ENCODE measurements at regions not wholly inside any gene's neighbourhood (a gene's known extent, or its start where the extent isn't known, plus 50 kb on each side); places are given as distances from the start of the nearest gene placed in this dataset.

GRCh38 chr14:60349663-60350365, 100.8 kb downstream of the PPM1A start:
- Mint-ChIP-seq H3K36me3 (no peaks in the 10 kb centered on the region), H3K27ac (no peak overlapping the region), H3K9me3 (no peaks in the 10 kb centered on the region)
- peak; percentile 28 to 58 for ATAC-seq
- DNase-seq (ENCODE audit: low spot score in 2 of 2), result peak in 1 of 2 donors; percentile 14

DNA sequence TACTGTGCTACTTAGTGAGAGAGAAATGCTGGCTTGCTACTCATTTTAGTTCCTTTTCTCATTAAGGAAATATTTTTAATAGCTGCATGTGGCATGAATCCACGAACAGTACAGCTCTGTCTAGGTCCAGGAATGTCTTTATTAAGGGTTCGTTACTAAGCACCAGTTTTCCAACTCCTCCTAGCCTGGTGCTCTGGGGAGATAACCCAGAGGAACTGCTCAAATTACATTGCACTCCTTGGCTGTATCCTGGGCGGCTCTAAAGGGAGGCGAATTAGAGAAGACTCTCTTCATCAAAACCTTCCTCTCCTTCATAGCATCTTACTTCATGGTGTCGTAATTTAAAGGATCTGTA, 101.3 kb downstream of the PPM1A start:
- Mint-ChIP-seq H3K27ac (no peak overlapping the region), H3K36me3 (no peaks in the 10 kb centered on the region), H3K9me3 (no peaks in the 10 kb centered on the region)
- ATAC-seq (no peak), DNase-seq (ENCODE audit: low spot score in 2 of 2) (no peak)

DNA sequence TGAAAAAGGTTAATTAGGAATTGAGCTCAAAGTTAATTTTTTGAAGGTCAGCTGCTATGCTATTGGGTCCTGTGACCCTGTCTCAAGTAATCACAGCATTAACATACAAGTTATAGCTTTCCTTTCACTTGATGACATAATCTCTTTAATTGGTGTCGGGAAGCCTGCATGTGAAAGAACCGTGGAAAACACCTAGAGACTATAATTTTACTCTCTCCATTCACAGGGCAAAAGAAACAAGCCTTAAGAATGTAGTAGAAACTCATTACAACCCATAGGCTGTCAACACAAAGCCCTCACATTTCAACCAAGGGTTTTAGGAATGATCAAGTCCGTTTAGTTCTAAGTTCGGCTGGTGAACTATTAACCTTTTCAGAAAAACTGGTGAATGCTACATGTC, 104.4 kb downstream of the PPM1A start:
- no peak for ATAC-seq
- Mint-ChIP-seq H3K36me3 (no peaks in the 10 kb centered on the region), H3K27ac (no peak overlapping the region), H3K9me3 (no peaks in the 10 kb centered on the region)
- no peak for DNase-seq (ENCODE audit: low spot score in 2 of 2)

- Mint-ChIP-seq H3K9me3 (no peaks in the 10 kb centered on the region), H3K36me3 (no peaks in the 10 kb centered on the region), H3K27ac (no peak overlapping the region)
- no peak for DNase-seq (ENCODE audit: low spot score in 2 of 2)
- no peak for ATAC-seq
These were observed 106.7 kb downstream of the PPM1A start for GRCh38 chr14:60355768-60356167.

GRCh38 chr14:60356386-60356785, 107.4 kb downstream of the PPM1A start:
- Mint-ChIP-seq H3K27ac (no peak overlapping the region), H3K9me3 (no peaks in the 10 kb centered on the region), H3K36me3 (no peaks in the 10 kb centered on the region)
- no peak for ATAC-seq
- no peak for DNase-seq (ENCODE audit: low spot score in 2 of 2)

- Mint-ChIP-seq H3K9me3 (no peaks in the 10 kb centered on the region), H3K36me3 (no peaks in the 10 kb centered on the region), H3K27ac (no peak overlapping the region)
- DNase-seq (ENCODE audit: low spot score in 2 of 2) (no peak), ATAC-seq (no peak)
These were observed 108.0 kb downstream of the PPM1A start for GRCh38 chr14:60356906-60357550.

DNA sequence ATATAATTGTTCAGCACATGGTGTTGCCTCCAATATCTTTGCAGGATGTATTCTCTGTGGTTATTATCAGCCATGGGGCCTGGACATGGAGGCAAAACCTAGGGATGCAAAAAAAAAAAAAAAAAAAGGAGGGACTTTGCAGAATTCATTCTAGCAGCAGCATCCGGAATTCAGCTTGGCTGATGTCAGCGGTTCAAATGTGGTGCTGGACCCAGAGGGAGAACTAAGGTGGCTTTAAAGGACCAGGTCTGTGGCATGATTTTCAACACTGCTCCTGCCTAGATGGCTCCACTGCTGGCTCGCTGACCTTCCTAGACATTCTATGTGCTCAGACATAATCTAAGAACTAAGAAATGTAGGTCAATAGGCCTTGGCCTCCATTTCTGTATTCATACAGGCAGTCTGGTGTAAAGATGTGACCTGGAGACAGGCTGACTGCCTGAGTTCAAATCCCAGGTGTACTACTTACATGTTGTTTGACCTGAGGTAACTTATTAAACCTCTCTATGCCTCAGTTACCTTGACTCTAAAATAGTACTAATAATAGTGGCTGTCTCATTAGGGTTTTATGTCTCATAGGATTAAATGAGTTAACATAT, 108.6 kb downstream of the PPM1A start:
- DNase-seq (ENCODE audit: low spot score in 2 of 2) (no peak), ATAC-seq (no peak)
- no peaks in the 10 kb centered on the region for H3K9me3 Mint-ChIP-seq
- no peaks in the 10 kb centered on the region for H3K36me3 Mint-ChIP-seq
- H3K27ac Mint-ChIP-seq, result no peak overlapping the region

DNA sequence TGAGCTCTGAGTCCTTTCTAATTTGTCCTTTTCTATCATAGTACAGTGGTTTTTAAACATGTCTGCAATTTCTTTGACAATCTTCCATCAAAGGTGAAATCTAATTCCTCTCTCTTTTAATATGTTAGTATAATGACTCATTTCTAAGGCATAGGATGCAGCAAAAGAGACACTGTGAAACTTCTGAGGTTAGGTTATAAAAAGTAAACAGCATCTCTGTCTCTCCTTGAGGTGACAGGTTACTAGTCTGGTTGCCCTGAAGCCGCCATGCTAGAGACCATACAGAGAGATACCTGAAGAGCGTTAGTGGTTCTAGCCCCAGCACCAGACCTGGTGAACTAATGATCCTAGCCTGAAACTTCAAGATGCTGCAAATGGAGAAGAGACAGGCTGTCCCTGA, 114.3 kb downstream of the PPM1A start:
- H3K9me3 Mint-ChIP-seq, result no peaks in the 10 kb centered on the region
- no peaks in the 10 kb centered on the region for H3K36me3 Mint-ChIP-seq
- DNase-seq (ENCODE audit: low spot score in 2 of 2), result no peak
- H3K27ac Mint-ChIP-seq, result no peak overlapping the region
- no peak for ATAC-seq

DNA sequence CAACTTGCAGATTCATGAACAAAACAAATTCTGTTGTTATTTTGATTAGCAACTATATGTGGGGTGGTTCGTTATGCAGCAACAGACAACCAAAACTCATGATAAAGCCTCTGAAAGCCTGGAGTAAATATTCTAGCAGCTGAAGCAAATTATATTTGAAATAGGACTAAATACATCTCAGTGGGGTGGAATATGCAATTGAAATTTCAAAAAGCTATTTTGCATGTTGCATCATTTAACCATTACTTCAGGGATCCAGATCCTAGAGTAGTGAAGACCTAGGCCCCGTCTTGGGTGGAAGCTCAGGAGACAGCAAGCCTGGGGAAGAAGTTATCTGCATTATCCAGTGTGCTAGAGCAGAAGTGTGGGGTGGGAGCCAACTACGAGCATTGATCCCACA, 114.7 kb downstream of the PPM1A start:
- Mint-ChIP-seq H3K36me3 (no peaks in the 10 kb centered on the region), H3K27ac (no peak overlapping the region), H3K9me3 (no peaks in the 10 kb centered on the region)
- ATAC-seq (no peak), DNase-seq (ENCODE audit: low spot score in 2 of 2) (no peak)

DNA sequence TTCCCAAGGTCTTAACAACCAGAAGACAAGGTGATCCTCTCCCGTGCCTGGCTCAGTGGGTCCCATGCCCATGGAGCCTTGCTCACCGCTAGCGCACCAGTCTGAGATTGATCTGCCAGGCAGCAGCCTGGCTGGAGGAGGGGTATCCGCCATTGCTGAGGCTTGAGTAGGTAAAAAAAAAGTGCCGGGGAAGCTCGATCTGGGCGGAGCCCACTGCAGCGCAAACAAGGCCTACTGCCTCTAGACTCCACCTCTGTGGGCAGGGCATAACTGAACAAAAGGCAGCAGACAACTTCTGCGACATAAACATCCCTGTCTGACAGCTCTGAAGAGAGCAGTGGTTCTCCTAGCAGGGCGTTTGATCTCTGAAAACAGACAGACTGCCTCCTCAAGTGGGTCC, 104.0 kb downstream of the C14orf39 start:
- Mint-ChIP-seq H3K9me3 (peaks cover 0 to 4% of the 10 kb centered on the region in 2 donors), H3K27ac (no peak overlapping the region), H3K36me3 (peaks cover 0 to 7% of the 10 kb centered on the region in 2 donors)
- DNase-seq (ENCODE audit: low spot score in 2 of 2) (no peak), ATAC-seq (no peak)
